IMR-90 (cell line): ENCODE measurements at regions not wholly inside any gene's neighbourhood (a gene's known extent, or its start where the extent isn't known, plus 50 kb on each side); places are given as distances from the start of the nearest gene placed in this dataset.

Source experiments
- ATAC-seq: fragments of 200-7000 bp; cut with Tn5 transposase; 2 replicates; pipeline ENCODE4 v1.9.1; 2020; ENCODE audit warnings: low read depth, mild to moderate bottlenecking, moderate library complexity
- BruUV-seq: library from RNA; stranded (reverse); fragments of 400-500 nt; replicated peaks from 2 replicates; lab custom pipeline; 2021; lab: Mats Ljungman, UMichigan
- CTCF ChIA-PET: fragments of 300-600 bp; formaldehyde crosslinking; extraction: SDS; loops from one replicate; lab custom pipeline; 2021; ENCODE audit warnings: antibody characterized with exemption; lab: Yijun Ruan, JAX
- POLR2A ChIA-PET: fragments of 300-600 bp; sonication (Branson Sonifier 250); formaldehyde crosslinking; loops from one replicate; lab custom pipeline; 2022; ENCODE audit warnings: antibody characterized with exemption; ENCODE audit not compliant: unreplicated experiment; lab: Charles Lee
- DNase-seq: peaks from one replicate; pipeline ENCODE4 v3.0.0; 2013
- H2AFZ ChIP-seq: replicated peaks from 2 replicates; pipeline ENCODE3; 2013; ENCODE audit warnings: low read length, mild to moderate bottlenecking; ENCODE audit not compliant: poor library complexity
- H2AK5ac ChIP-seq: 2 replicates; pipeline ENCODE4 v1.6.1; 2013; ENCODE audit warnings: low read depth, low read length, inconsistent platforms
- H2AK9ac ChIP-seq: replicated peaks from 2 replicates; pipeline ENCODE3; 2013; ENCODE audit warnings: mild to moderate bottlenecking, low read depth, low read length, moderate library complexity; ENCODE audit not compliant: poor library complexity
- H2BK120ac ChIP-seq: 2 replicates; pipeline ENCODE4 v1.6.1; 2013; ENCODE audit warnings: low read depth, low read length, inconsistent platforms
- H2BK15ac ChIP-seq: 3 replicates; pipeline ENCODE4 v1.6.1; 2013; ENCODE audit warnings: low read depth, low read length, inconsistent platforms
- H2BK20ac ChIP-seq: 2 replicates; pipeline ENCODE4 v1.6.1; 2013; ENCODE audit warnings: low read depth, mild to moderate bottlenecking, inconsistent platforms, low read length, moderate library complexity
- H2BK5ac ChIP-seq: 2 replicates; pipeline ENCODE4 v1.6.1; 2013; ENCODE audit warnings: mild to moderate bottlenecking, low read depth, low read length, inconsistent platforms; ENCODE audit not compliant: poor library complexity, severe bottlenecking
- H3K14ac ChIP-seq: replicated peaks from 2 replicates; pipeline ENCODE4 v1.6.1; 2013; ENCODE audit warnings: low read depth, low read length, inconsistent platforms
- H3K18ac ChIP-seq: 2 replicates; pipeline ENCODE4 v1.6.1; 2013; ENCODE audit warnings: low read depth, low read length, control low read depth
- H3K23ac ChIP-seq: 2 replicates; pipeline ENCODE4 v1.6.1; 2013; ENCODE audit warnings: low read depth, low read length, inconsistent platforms
- H3K27ac ChIP-seq: 2 replicates; pipeline ENCODE4 v1.5.1; 2013; ENCODE audit warnings: mild to moderate bottlenecking, control low read depth, low read length; ENCODE audit not compliant: insufficient read depth
- H3K27me3 ChIP-seq: 2 replicates; pipeline ENCODE4 v1.6.1; 2013; ENCODE audit warnings: low read length; ENCODE audit not compliant: control insufficient read depth, insufficient read depth
- H3K36me3 ChIP-seq: 2 replicates; pipeline ENCODE4 v1.6.1; 2013; ENCODE audit warnings: low read length, mixed read lengths; ENCODE audit not compliant: control insufficient read depth, insufficient read depth
- H3K4ac ChIP-seq: 2 replicates; pipeline ENCODE4 v1.6.1; 2013; ENCODE audit warnings: low read depth, low read length, inconsistent platforms
- H3K4me1 ChIP-seq: 2 replicates; pipeline ENCODE4 v1.6.1; 2013; ENCODE audit warnings: low read length, mixed read lengths; ENCODE audit not compliant: control insufficient read depth, insufficient read depth
- H3K4me2 ChIP-seq: 2 replicates; pipeline ENCODE4 v1.6.1; 2013; ENCODE audit warnings: low read depth, mild to moderate bottlenecking, control low read depth, low read length, moderate library complexity
- H3K4me3 ChIP-seq: 2 replicates; pipeline ENCODE4 v1.5.1; 2013; ENCODE audit warnings: low read depth, mild to moderate bottlenecking, control low read depth, low read length, moderate library complexity; ENCODE audit not compliant: insufficient read depth
- H3K56ac ChIP-seq: 2 replicates; pipeline ENCODE4 v1.6.1; 2013; ENCODE audit warnings: low read length, inconsistent platforms; ENCODE audit not compliant: insufficient read depth; ENCODE audit errors: extremely low read depth
- H3K79me1 ChIP-seq, 2 experiments: 2 replicates each; pipeline ENCODE4 v1.6.1; 2013; ENCODE audit warnings: low read length in 2 of 2, inconsistent platforms in 1 of 2, low read depth in 1 of 2
- H3K9ac ChIP-seq: 2 replicates; pipeline ENCODE4 v1.6.1; 2013; ENCODE audit warnings: low read depth, low read length, control low read depth
- H3K9me1 ChIP-seq: 2 replicates; pipeline ENCODE4 v1.6.1; 2013; ENCODE audit warnings: low read length, inconsistent platforms; ENCODE audit not compliant: insufficient read depth
- H3K9me3 ChIP-seq: 2 replicates; pipeline ENCODE4 v1.6.1; 2013; ENCODE audit warnings: low read length; ENCODE audit not compliant: control insufficient read depth, insufficient read depth
- H4K20me1 ChIP-seq: 2 replicates; pipeline ENCODE4 v1.6.1; 2013; ENCODE audit warnings: low read length, inconsistent platforms; ENCODE audit not compliant: insufficient read depth
- H4K5ac ChIP-seq: 2 replicates; pipeline ENCODE4 v1.6.1; 2013; ENCODE audit warnings: mild to moderate bottlenecking, low read depth, low read length, control low read depth
- H4K8ac ChIP-seq, 2 experiments: 2 replicates each; pipeline ENCODE4 v1.6.1; 2013; ENCODE audit warnings: low read depth in 2 of 2, low read length in 2 of 2, control low read depth in 1 of 2, inconsistent platforms in 1 of 2
- H4K91ac ChIP-seq: 2 replicates; pipeline ENCODE4 v1.6.1; 2013; ENCODE audit warnings: low read depth, low read length, inconsistent platforms; ENCODE audit not compliant: insufficient read depth
- BHLHE40 ChIP-seq: fragments of 150-350 bp; IDR thresholded peaks from 2 replicates; pipeline ENCODE4 v1.6.1; 2016; ENCODE audit warnings: mild to moderate bottlenecking, low read depth, low read length
- CEBPB ChIP-seq: IDR thresholded peaks from 2 replicates; pipeline ENCODE4 v1.6.1; 2012; ENCODE audit warnings: low read depth, low read length, improper control_type of control experiment
- CHD1 ChIP-seq: IDR thresholded peaks from 2 replicates; pipeline ENCODE4 v1.6.1; 2012; ENCODE audit warnings: low read depth, low read length, improper control_type of control experiment
- FOS ChIP-seq: fragments of 150-350 bp; IDR thresholded peaks from 2 replicates; pipeline ENCODE4 v1.6.1; 2016; ENCODE audit warnings: low read depth, low read length
- MAFK ChIP-seq: IDR thresholded peaks from 2 replicates; pipeline ENCODE4 v1.6.1; 2012; ENCODE audit warnings: low read depth, low read length, improper control_type of control experiment
- MAZ ChIP-seq: IDR thresholded peaks from 2 replicates; pipeline ENCODE4 v1.6.1; 2012; ENCODE audit warnings: low read depth, mild to moderate bottlenecking, low read length, improper control_type of control experiment, moderate library complexity, borderline replicate concordance
- MXI1 ChIP-seq: IDR thresholded peaks from 2 replicates; pipeline ENCODE4 v1.6.1; 2012; ENCODE audit warnings: low read depth, mild to moderate bottlenecking, low read length, moderate library complexity, borderline replicate concordance
- NFE2L2 ChIP-seq: fragments of 150-350 bp; IDR thresholded peaks from 2 replicates; pipeline ENCODE4 v1.6.1; 2016; ENCODE audit warnings: low read depth, mild to moderate bottlenecking, low read length
- POLR2A ChIP-seq: IDR thresholded peaks from 2 replicates; pipeline ENCODE4 v1.6.1; 2012; ENCODE audit warnings: mild to moderate bottlenecking, low read depth, low read length
- RAD21 ChIP-seq: IDR thresholded peaks from 2 replicates; pipeline ENCODE4 v1.6.1; 2012; ENCODE audit warnings: low read length, improper control_type of control experiment
- RCOR1 ChIP-seq: IDR thresholded peaks from 2 replicates; pipeline ENCODE4 v1.6.1; 2012; ENCODE audit warnings: mild to moderate bottlenecking, low read length, improper control_type of control experiment; ENCODE audit not compliant: insufficient replicate concordance
- RFX5 ChIP-seq: IDR thresholded peaks from 2 replicates; pipeline ENCODE4 v1.8.0; 2012; ENCODE audit warnings: low read depth, mild to moderate bottlenecking, low read length, moderate library complexity
- SMC3 ChIP-seq: fragments of 150-350 bp; IDR thresholded peaks from 2 replicates; pipeline ENCODE4 v1.6.1; 2016; ENCODE audit warnings: low read depth, mild to moderate bottlenecking, antibody characterized with exemption, low read length, moderate library complexity
- WGBS, 2 experiments: methylation state at CpG; one replicate each; pipeline versions ENCODE4 v1.1.5 to v1.1.7; 2013; ENCODE audit warnings: missing lambda C conversion rate in 2 of 2; ENCODE audit not compliant: insufficient read length in 1 of 2; ENCODE audit errors: extremely low coverage in 2 of 2; 5-methylcytosine and 5-hydroxymethylcytosine counted together
- dilution Hi-C: fragments of 300-500 bp; cut with HindIII; formaldehyde crosslinking; loops from one replicate; pipeline ENCODE4 v1.14.3; 2018; ENCODE audit warnings: low sequenced_read_pairs; ENCODE audit not compliant: unreplicated experiment
- in situ Hi-C: fragments of 300-500 bp; cut with MboI; formaldehyde crosslinking; loops from 3 replicates; pipeline ENCODE4 v1.14.3; 2019; ENCODE audit warnings: low sequenced_read_pairs, inconsistent platforms, mixed read lengths
- intact Hi-C: fragments of 100-400 bp; cut with micrococcal nuclease; formaldehyde crosslinking; loops from 2 replicates; pipeline ENCODE4 v1.10.0; 2022
- TF ChIP-seq, protein P1 (sequence below): conservative IDR thresholded peaks from 2 replicates; pipeline ENCODE4 v1.5.1; 2012; ENCODE audit warnings: mild to moderate bottlenecking, low read depth, low read length, improper control_type of control experiment
- TF ChIP-seq, protein P2 (sequence below): fragments of 150-350 bp; IDR thresholded peaks from 2 replicates; pipeline ENCODE4 v1.6.1; 2016; ENCODE audit warnings: low read depth, mild to moderate bottlenecking, low read length, moderate library complexity, borderline replicate concordance
- TF ChIP-seq, protein P3 (sequence below): fragments of 150-350 bp; IDR thresholded peaks from 2 replicates; pipeline ENCODE4 v1.6.1; 2017; ENCODE audit warnings: mild to moderate bottlenecking, antibody characterized with exemption, low read length, low read depth

DNA sequence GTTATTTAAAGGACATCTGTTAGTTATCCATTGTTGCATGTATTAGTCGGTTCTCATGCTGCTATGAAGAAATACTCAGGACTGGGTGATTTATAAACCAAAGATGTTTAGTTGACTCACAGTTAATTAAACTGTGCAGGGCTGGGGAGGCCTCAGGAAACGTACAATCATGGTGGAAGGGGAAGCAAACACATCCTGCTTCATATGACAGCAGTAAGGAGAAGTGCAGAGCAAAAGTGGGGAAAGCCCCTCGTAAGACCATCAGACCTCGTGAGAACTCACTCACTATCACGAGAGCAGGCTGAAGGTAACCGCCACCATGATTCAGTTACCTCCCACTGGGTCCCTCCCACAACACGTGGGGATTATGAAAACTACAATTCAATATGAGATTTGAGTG lies 2064.1 kb downstream of the MAT2B start:
- Histone ChIP-seq H4K8ac (no peak overlapping the region), H3K4ac (no peak overlapping the region), H3K4me2 (no peak overlapping the region), H2AK9ac (no peak overlapping the region), H3K23ac (no peak overlapping the region), H3K14ac (no peak overlapping the region), H2AK5ac (no peak overlapping the region), H2BK15ac (no peak overlapping the region), H3K4me3 (no peak overlapping the region), H3K79me1 (no peaks in the 10 kb centered on the region), H4K5ac (no peak overlapping the region), H3K27ac (no peak overlapping the region), H3K18ac (no peak overlapping the region), H3K9me3 (no peaks in the 10 kb centered on the region), H3K56ac (no peak overlapping the region), H3K36me3 (no peaks in the 10 kb centered on the region), H2AFZ (no peak overlapping the region), H2BK20ac (no peak overlapping the region), H3K9ac (no peak overlapping the region), H3K27me3 (no peaks in the 10 kb centered on the region), H3K9me1 (no peaks in the 10 kb centered on the region), H2BK5ac (no peak overlapping the region), H4K20me1 (no peaks in the 10 kb centered on the region), H2BK120ac (no peak overlapping the region), H3K4me1 (no peaks in the 10 kb centered on the region), H4K91ac (no peak overlapping the region)
- intact Hi-C loops: no loop called here
- dilution Hi-C loops: no loop called here
- WGBS, 2 experiments: no CpG with 5 or more reads among the region's 7 CpGs
- ATAC-seq (no peak), DNase-seq (no peak)
- CTCF ChIA-PET: no interaction called here
- TF ChIP-seq SMC3: no peak
- TF ChIP-seq MAZ: no peak
- TF ChIP-seq, protein P1, sequence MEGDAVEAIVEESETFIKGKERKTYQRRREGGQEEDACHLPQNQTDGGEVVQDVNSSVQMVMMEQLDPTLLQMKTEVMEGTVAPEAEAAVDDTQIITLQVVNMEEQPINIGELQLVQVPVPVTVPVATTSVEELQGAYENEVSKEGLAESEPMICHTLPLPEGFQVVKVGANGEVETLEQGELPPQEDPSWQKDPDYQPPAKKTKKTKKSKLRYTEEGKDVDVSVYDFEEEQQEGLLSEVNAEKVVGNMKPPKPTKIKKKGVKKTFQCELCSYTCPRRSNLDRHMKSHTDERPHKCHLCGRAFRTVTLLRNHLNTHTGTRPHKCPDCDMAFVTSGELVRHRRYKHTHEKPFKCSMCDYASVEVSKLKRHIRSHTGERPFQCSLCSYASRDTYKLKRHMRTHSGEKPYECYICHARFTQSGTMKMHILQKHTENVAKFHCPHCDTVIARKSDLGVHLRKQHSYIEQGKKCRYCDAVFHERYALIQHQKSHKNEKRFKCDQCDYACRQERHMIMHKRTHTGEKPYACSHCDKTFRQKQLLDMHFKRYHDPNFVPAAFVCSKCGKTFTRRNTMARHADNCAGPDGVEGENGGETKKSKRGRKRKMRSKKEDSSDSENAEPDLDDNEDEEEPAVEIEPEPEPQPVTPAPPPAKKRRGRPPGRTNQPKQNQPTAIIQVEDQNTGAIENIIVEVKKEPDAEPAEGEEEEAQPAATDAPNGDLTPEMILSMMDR: no peak
- no peak for TF ChIP-seq CEBPB
- no peak for TF ChIP-seq MAFK
- TF ChIP-seq, protein P2, sequence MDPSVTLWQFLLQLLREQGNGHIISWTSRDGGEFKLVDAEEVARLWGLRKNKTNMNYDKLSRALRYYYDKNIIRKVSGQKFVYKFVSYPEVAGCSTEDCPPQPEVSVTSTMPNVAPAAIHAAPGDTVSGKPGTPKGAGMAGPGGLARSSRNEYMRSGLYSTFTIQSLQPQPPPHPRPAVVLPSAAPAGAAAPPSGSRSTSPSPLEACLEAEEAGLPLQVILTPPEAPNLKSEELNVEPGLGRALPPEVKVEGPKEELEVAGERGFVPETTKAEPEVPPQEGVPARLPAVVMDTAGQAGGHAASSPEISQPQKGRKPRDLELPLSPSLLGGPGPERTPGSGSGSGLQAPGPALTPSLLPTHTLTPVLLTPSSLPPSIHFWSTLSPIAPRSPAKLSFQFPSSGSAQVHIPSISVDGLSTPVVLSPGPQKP: no peak
- TF ChIP-seq RFX5: no peak
- no peak for TF ChIP-seq FOS
- TF ChIP-seq CHD1: no peak
- no peak for TF ChIP-seq RAD21
- TF ChIP-seq BHLHE40: no peak
- no peak for TF ChIP-seq MXI1
- TF ChIP-seq, protein P3, sequence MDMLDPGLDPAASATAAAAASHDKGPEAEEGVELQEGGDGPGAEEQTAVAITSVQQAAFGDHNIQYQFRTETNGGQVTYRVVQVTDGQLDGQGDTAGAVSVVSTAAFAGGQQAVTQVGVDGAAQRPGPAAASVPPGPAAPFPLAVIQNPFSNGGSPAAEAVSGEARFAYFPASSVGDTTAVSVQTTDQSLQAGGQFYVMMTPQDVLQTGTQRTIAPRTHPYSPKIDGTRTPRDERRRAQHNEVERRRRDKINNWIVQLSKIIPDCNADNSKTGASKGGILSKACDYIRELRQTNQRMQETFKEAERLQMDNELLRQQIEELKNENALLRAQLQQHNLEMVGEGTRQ: no peak
- no peak for TF ChIP-seq POLR2A
- TF ChIP-seq RCOR1: no peak
- TF ChIP-seq NFE2L2: no peak
- in situ Hi-C loops: no loop called here
- POLR2A ChIA-PET: no interaction called here
- BruUV-seq: no TSS peak
